ENCODE measurements at regions not wholly inside any gene's neighbourhood (a gene's known extent, or its start where the extent isn't known, plus 50 kb on each side); places are given as distances from the start of the nearest gene placed in this dataset.

DNA sequence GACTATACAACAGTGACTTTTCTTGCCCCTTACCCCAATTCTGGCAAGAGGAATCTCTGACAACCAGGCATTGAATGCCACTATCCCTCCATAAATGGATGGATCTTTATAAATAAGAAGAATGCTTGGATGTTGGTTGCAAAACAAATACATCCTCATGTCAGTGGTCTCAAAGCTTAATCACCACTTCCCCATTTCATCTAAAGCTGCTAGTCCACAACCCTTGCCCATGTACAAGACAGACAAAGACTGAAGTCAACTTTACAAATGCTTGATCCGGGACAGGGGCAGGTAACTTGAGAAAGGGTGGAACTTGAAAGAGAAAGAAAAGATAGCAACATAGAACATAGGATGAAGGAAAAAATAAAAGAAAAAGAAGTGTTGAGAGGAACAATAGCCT, 540.5 kb upstream of the NOX3 start:
- TF ChIP-seq, protein P1, sequence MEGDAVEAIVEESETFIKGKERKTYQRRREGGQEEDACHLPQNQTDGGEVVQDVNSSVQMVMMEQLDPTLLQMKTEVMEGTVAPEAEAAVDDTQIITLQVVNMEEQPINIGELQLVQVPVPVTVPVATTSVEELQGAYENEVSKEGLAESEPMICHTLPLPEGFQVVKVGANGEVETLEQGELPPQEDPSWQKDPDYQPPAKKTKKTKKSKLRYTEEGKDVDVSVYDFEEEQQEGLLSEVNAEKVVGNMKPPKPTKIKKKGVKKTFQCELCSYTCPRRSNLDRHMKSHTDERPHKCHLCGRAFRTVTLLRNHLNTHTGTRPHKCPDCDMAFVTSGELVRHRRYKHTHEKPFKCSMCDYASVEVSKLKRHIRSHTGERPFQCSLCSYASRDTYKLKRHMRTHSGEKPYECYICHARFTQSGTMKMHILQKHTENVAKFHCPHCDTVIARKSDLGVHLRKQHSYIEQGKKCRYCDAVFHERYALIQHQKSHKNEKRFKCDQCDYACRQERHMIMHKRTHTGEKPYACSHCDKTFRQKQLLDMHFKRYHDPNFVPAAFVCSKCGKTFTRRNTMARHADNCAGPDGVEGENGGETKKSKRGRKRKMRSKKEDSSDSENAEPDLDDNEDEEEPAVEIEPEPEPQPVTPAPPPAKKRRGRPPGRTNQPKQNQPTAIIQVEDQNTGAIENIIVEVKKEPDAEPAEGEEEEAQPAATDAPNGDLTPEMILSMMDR (IDR thresholded peaks at IDR 0.05; ENCODE audit: insufficient read depth, low read length, missing control alignments): no peak
- DNase-seq (ENCODE audit: low read depth, low spot score): no peak
- POLR2A ChIA-PET: no interaction called here
- CTCF ChIA-PET: no interaction called here
- no peak overlapping the region for H3K4me3 ChIP-seq (ENCODE audit: low read depth, low read length)

DNA sequence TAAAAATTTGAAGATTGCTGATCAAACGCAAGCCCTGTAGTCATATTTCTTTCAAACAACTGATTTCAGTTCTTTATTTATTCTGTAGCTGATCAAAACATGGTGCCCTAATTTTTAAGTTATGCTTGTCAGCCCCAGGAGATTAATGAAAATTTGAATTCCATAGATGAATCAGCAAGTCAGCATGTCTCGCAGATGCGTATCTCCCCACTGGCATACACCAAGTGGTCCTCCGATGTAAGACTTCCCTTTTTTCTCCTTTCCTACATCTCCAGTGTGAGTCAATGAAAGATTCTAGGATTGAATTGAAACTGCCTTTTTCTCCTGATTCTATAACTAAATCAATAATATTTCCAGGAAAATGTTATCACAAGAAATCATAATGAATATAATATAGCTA, 539.6 kb upstream of the NOX3 start:
- no peak for DNase-seq (ENCODE audit: low read depth, low spot score)
- TF ChIP-seq, protein P1 (IDR thresholded peaks at IDR 0.05; ENCODE audit: insufficient read depth, low read length, missing control alignments): no peak
- POLR2A ChIA-PET: no interaction called here
- CTCF ChIA-PET: no interaction called here
- no peak overlapping the region for H3K4me3 ChIP-seq (ENCODE audit: low read depth, low read length)

DNA sequence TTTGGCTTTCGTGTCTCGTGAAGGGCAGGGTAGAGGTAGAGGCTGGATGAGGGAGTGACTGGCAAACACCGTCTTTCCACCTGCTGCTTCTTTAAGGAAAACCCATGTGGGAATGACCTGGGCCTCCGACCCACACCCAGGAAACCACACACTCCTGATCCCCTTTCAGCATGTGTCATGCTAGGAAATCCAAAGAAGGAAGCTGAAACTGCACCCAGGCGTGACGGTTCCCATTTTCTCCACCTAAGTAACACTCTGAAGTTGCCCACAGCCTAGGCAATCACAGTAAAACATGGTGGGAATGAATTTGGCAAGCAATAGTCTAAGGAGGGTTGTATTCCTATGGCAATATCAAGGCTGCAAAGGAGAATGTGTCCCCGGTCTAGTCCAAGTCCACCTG, 538.4 kb upstream of the NOX3 start:
- POLR2A ChIA-PET: no interaction called here
- DNase-seq (ENCODE audit: low read depth, low spot score): no peak
- CTCF ChIA-PET: no interaction called here
- TF ChIP-seq, protein P1 (IDR thresholded peaks at IDR 0.05; ENCODE audit: insufficient read depth, low read length, missing control alignments): no peak
- no peak overlapping the region for H3K4me3 ChIP-seq (ENCODE audit: low read depth, low read length)

DNA sequence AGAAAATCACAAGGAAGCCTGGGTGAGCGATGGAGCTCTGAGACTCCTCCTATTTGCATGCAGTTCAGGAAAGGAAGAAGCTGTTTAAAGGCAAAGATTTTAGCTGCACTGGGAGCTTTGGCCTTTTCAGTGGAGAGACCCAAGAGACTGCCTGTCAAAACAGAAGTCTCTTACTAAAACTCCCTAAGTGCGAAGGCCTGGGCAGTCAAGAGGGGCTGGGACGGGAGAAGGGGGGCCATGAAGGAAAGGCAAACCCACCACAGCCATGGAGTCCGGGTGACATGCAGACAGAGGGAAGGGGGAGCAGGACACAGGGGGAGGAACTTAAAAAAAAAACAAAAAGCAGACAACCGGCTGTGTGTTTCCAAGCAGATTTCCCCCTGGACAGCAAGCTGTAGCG, 537.6 kb upstream of the NOX3 start:
- DNase-seq (ENCODE audit: low read depth, low spot score): no peak
- H3K4me3 ChIP-seq (ENCODE audit: low read depth, low read length): no peak overlapping the region
- TF ChIP-seq, protein P1 (IDR thresholded peaks at IDR 0.05; ENCODE audit: insufficient read depth, low read length, missing control alignments): no peak
- ChIA-PET POLR2A (no interaction called here), CTCF (no interaction called here)

DNA sequence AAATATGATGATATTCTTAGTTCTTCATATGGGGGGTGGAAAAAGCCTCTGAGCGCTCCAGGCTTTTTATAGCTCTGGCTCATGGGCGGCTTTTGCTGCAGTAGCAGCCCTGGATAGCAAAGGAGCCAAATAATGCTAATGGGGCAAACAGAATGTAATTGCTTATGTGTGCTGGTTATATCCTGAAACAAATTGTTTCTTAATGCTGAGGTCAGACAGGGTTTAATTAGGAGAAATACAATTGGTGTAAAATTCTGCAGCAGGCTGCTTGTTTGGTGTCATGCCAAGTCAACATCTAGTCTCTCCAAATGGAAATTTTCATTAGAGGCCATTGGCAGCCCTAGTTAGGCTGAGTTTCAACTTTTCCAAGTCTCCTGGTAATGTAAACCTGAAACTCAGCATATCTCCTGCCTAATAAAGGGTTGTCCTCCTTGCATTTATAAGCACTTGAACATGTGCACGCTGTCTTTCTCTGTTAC, 530.1 kb upstream of the NOX3 start:
- CTCF ChIA-PET: no interaction called here
- H3K4me3 ChIP-seq (ENCODE audit: low read depth, low read length): no peak overlapping the region
- DNase-seq (ENCODE audit: low read depth, low spot score): no peak
- TF ChIP-seq, protein P1 (IDR thresholded peaks at IDR 0.05; ENCODE audit: insufficient read depth, low read length, missing control alignments): no peak
- POLR2A ChIA-PET: no interaction called here

DNA sequence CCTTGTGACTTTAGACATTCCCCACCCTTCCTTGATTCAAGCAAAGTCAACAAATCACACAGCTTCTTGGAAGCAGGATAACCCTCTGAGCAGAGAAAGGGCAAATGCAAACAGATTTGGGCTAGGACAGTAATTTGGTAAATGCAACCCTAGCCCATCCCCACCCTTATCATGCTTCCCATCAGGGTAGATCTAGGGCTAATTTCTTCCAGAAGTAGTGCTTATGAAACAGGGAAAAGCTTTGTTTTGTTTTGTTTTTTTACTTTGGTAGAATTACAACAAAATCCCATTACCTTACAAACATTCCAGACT, 525.1 kb upstream of the NOX3 start:
- DNase-seq (ENCODE audit: low read depth, low spot score): no peak
- TF ChIP-seq, protein P1 (IDR thresholded peaks at IDR 0.05; ENCODE audit: insufficient read depth, low read length, missing control alignments): no peak
- ChIA-PET CTCF (interaction anchor here (0.7 kb wide), 1 partner anchor 35 kb away, joined by 3 read pairs; no protein-coding TSS in a partner anchor), POLR2A (no interaction called here)
- no peak overlapping the region for H3K4me3 ChIP-seq (ENCODE audit: low read depth, low read length)
